ENCODE measurements at regions not wholly inside any gene's neighbourhood (a gene's known extent, or its start where the extent isn't known, plus 50 kb on each side); places are given as distances from the start of the nearest gene placed in this dataset.
"Not testable (repeated sequence)": the region's sequence is repeated elsewhere in the genome, so short reads cannot be mapped to it uniquely, and the experiment has no call there.

GRCh38 chr10:9911488-9911887 is 1106.2 kb upstream of the CELF2 start:
- DNase-seq (ENCODE audit: insufficient read length) (no peak), FAIRE-seq (no peak)
- TF ChIP-seq TAF1 (IDR thresholded peaks at IDR 0.05; ENCODE audit: borderline replicate concordance, low read depth, low read length): no peak
- no peak for TF ChIP-seq POLR2AphosphoS5 (IDR thresholded peaks at IDR 0.05; ENCODE audit: low read depth, low read length)
- TF ChIP-seq POLR2A (IDR thresholded peaks at IDR 0.05; ENCODE audit: low read depth, low read length): no peak

- TF ChIP-seq TAF1 (IDR thresholded peaks at IDR 0.05; ENCODE audit: borderline replicate concordance, low read depth, low read length) (no peak), POLR2A (IDR thresholded peaks at IDR 0.05; ENCODE audit: low read depth, low read length) (no peak), POLR2AphosphoS5 (IDR thresholded peaks at IDR 0.05; ENCODE audit: low read depth, low read length) (no peak)
- FAIRE-seq: no peak
- DNase-seq (ENCODE audit: insufficient read length): no peak
Observed at GRCh38 chr10:9913876-9914514, 1103.7 kb upstream of the CELF2 start.

GRCh38 chr10:9921544-9921943 is 1096.1 kb upstream of the CELF2 start:
- TF ChIP-seq TAF1 (IDR thresholded peaks at IDR 0.05; ENCODE audit: borderline replicate concordance, low read depth, low read length) (no peak), POLR2A (IDR thresholded peaks at IDR 0.05; ENCODE audit: low read depth, low read length) (no peak), POLR2AphosphoS5 (IDR thresholded peaks at IDR 0.05; ENCODE audit: low read depth, low read length) (no peak)
- DNase-seq (ENCODE audit: insufficient read length) (no peak), FAIRE-seq (no peak)

GRCh38 chr10:9922126-9922870 is 1095.4 kb upstream of the CELF2 start:
- TF ChIP-seq POLR2AphosphoS5 (IDR thresholded peaks at IDR 0.05; ENCODE audit: low read depth, low read length) (no peak), TAF1 (IDR thresholded peaks at IDR 0.05; ENCODE audit: borderline replicate concordance, low read depth, low read length) (no peak), POLR2A (IDR thresholded peaks at IDR 0.05; ENCODE audit: low read depth, low read length) (no peak)
- no peak for DNase-seq (ENCODE audit: insufficient read length)
- no peak for FAIRE-seq

- FAIRE-seq: no peak
- no peak for DNase-seq (ENCODE audit: insufficient read length)
- no peak for TF ChIP-seq POLR2A (IDR thresholded peaks at IDR 0.05; ENCODE audit: low read depth, low read length)
- no peak for TF ChIP-seq TAF1 (IDR thresholded peaks at IDR 0.05; ENCODE audit: borderline replicate concordance, low read depth, low read length)
- no peak for TF ChIP-seq POLR2AphosphoS5 (IDR thresholded peaks at IDR 0.05; ENCODE audit: low read depth, low read length)
Observed at GRCh38 chr10:9926003-9926402, 1091.7 kb upstream of the CELF2 start.

GRCh38 chr10:9926881-9927280 is 1090.8 kb upstream of the CELF2 start:
- TF ChIP-seq POLR2AphosphoS5 (IDR thresholded peaks at IDR 0.05; ENCODE audit: low read depth, low read length): no peak
- no peak for TF ChIP-seq POLR2A (IDR thresholded peaks at IDR 0.05; ENCODE audit: low read depth, low read length)
- TF ChIP-seq TAF1 (IDR thresholded peaks at IDR 0.05; ENCODE audit: borderline replicate concordance, low read depth, low read length): no peak
- no peak for FAIRE-seq
- no peak for DNase-seq (ENCODE audit: insufficient read length)

GRCh38 chr10:9939716-9940115 is 1078.0 kb upstream of the CELF2 start:
- no peak for TF ChIP-seq TAF1 (IDR thresholded peaks at IDR 0.05; ENCODE audit: borderline replicate concordance, low read depth, low read length)
- no peak for TF ChIP-seq POLR2A (IDR thresholded peaks at IDR 0.05; ENCODE audit: low read depth, low read length)
- TF ChIP-seq POLR2AphosphoS5 (IDR thresholded peaks at IDR 0.05; ENCODE audit: low read depth, low read length): no peak
- DNase-seq (ENCODE audit: insufficient read length): no peak
- FAIRE-seq: no peak

GRCh38 chr10:9944690-9945089 is 1073.0 kb upstream of the CELF2 start:
- no peak for FAIRE-seq
- no peak for DNase-seq (ENCODE audit: insufficient read length)
- no peak for TF ChIP-seq POLR2AphosphoS5 (IDR thresholded peaks at IDR 0.05; ENCODE audit: low read depth, low read length)
- no peak for TF ChIP-seq POLR2A (IDR thresholded peaks at IDR 0.05; ENCODE audit: low read depth, low read length)
- TF ChIP-seq TAF1 (IDR thresholded peaks at IDR 0.05; ENCODE audit: borderline replicate concordance, low read depth, low read length): no peak

GRCh38 chr10:9950070-9950469 is 1067.6 kb upstream of the CELF2 start:
- no peak for TF ChIP-seq POLR2AphosphoS5 (IDR thresholded peaks at IDR 0.05; ENCODE audit: low read depth, low read length)
- TF ChIP-seq TAF1 (IDR thresholded peaks at IDR 0.05; ENCODE audit: borderline replicate concordance, low read depth, low read length): no peak
- TF ChIP-seq POLR2A (IDR thresholded peaks at IDR 0.05; ENCODE audit: low read depth, low read length): no peak
- DNase-seq (ENCODE audit: insufficient read length) (no peak), FAIRE-seq (no peak)

GRCh38 chr10:9951481-9952257 is 1066.0 kb upstream of the CELF2 start:
- TF ChIP-seq TAF1 (IDR thresholded peaks at IDR 0.05; ENCODE audit: borderline replicate concordance, low read depth, low read length) (no peak), POLR2AphosphoS5 (IDR thresholded peaks at IDR 0.05; ENCODE audit: low read depth, low read length) (no peak), POLR2A (IDR thresholded peaks at IDR 0.05; ENCODE audit: low read depth, low read length) (no peak)
- DNase-seq (ENCODE audit: insufficient read length): no peak
- FAIRE-seq: no peak

- TF ChIP-seq POLR2AphosphoS5 (IDR thresholded peaks at IDR 0.05; ENCODE audit: low read depth, low read length): no peak
- no peak for TF ChIP-seq POLR2A (IDR thresholded peaks at IDR 0.05; ENCODE audit: low read depth, low read length)
- TF ChIP-seq TAF1 (IDR thresholded peaks at IDR 0.05; ENCODE audit: borderline replicate concordance, low read depth, low read length): no peak
- FAIRE-seq: no peak
- DNase-seq (ENCODE audit: insufficient read length): no peak
Observed at GRCh38 chr10:9957351-9957750, 1060.3 kb upstream of the CELF2 start.

GRCh38 chr10:9957876-9958275 is 1059.8 kb upstream of the CELF2 start:
- not testable (repeated sequence) for FAIRE-seq

More at GRCh38 chr10:9957876-9958275, 1059.8 kb upstream of the CELF2 start:
- DNase-seq (ENCODE audit: insufficient read length): not testable (repeated sequence)
